GM18907 (cell line): ENCODE measurements at regions not wholly inside any gene's neighbourhood (a gene's known extent, or its start where the extent isn't known, plus 50 kb on each side); places are given as distances from the start of the nearest gene placed in this dataset.

Experiments
- ATAC-seq: cut with Tn5 transposase; IDR thresholded peaks from one replicate; pipeline ENCODE4 v1.9.1; 2021; ENCODE audit warnings: mild to moderate bottlenecking, moderate library complexity; ENCODE audit not compliant: unreplicated experiment

GRCh38 chr5:68406767-68407241, 191.2 kb downstream of the PIK3R1 start:
- peak; percentile 90 for ATAC-seq

DNA sequence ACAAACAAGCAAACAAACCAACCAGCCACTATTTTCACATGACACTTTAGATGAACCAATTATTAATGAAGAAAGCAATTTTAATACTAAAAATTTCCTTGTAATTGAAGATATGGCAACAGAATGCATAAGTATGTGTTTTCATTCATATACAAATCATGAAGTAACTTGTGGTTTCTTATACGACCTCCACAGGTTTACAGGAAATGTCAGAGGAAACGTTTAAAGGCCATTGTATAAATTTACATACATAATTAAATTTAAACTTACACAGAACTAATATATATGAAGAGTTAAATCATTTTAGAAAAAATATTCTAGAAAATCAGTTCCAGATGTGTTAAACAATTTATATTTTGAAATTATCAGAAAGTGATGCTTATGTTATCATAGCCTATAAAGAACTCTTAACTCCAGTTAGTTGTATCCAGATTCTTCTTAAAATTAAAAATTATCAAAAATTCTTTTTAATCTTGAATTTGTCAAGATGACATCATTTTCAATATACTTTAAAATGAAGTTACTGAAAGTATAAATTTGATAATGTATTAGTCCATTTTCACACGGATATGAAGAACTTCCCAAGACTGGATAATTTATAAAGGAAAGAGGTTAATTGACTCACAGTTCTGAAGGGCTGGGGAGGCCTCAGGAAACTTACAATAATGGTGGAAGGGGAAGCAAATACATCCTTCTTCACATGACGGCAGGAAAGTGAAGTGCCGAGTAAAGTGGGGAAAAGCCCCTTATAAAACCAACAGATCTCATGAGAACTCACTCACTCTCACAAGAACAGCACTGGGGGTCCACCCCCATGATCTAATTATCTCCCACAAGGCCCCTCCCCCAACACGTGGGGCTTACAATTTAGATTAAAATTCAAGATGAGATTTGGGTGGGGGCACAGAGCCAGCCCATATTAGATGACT, 192.0 kb downstream of the PIK3R1 start:
- no peak for ATAC-seq

DNA sequence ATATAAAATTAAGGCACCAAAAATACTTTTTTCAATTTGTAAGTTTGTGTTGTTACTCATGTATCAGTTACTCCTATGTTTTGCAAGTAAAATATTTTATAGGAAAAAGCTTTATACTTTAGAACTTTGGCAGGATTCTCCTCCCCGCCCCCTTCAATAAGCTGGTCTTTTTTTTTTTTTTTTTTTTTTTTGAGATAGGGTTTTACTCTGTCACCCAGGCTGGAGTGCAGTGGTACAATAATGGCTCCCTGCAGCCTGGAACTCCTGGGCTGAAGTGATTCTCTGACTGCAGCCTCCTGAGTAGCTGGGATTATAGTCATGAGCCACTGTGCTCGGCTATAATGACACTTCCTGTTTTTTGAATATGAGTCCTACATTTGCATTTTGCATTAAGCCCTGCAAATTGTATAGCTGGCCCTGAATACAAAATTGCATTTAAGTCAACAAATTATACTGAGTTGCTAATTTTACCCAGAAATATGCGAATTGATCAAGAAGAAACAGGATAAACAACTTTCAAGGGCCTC, 192.9 kb downstream of the PIK3R1 start:
- ATAC-seq = no peak

GRCh38 chr5:68409259-68409658, 193.7 kb downstream of the PIK3R1 start:
- no peak for ATAC-seq

DNA sequence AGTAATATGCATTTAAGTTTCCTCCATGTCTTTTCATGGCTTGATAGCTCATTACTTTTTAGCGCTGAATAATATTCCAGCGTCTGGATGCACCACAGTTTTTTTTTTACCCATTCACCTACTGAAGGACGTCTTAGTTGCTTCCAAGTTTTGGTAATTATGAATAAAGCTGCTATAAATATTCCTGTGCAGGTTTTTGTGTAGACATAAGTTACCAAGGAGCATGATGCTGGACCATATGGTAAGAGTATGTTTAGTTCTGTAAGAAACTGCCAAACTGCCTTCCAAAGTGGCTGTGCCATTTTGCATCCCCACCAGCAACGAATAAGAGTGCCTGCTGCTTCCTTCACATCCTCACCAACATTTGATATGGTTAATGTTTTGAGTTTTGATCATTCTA, 195.6 kb downstream of the PIK3R1 start:
- ATAC-seq = no peak

GRCh38 chr5:68415177-68416085, 199.9 kb downstream of the PIK3R1 start:
- no peak for ATAC-seq

- no peak for ATAC-seq
Measured at GRCh38 chr5:68416714-68417113, 201.2 kb downstream of the PIK3R1 start.

- no peak for ATAC-seq
Measured at GRCh38 chr5:68418201-68418600, 202.6 kb downstream of the PIK3R1 start.

- ATAC-seq = no peak
Measured at GRCh38 chr5:68418680-68419079, 203.1 kb downstream of the PIK3R1 start.

- no peak for ATAC-seq
Measured at GRCh38 chr5:68419081-68419636, 203.6 kb downstream of the PIK3R1 start.

GRCh38 chr5:68419637-68420452, 204.3 kb downstream of the PIK3R1 start:
- ATAC-seq = no peak

DNA sequence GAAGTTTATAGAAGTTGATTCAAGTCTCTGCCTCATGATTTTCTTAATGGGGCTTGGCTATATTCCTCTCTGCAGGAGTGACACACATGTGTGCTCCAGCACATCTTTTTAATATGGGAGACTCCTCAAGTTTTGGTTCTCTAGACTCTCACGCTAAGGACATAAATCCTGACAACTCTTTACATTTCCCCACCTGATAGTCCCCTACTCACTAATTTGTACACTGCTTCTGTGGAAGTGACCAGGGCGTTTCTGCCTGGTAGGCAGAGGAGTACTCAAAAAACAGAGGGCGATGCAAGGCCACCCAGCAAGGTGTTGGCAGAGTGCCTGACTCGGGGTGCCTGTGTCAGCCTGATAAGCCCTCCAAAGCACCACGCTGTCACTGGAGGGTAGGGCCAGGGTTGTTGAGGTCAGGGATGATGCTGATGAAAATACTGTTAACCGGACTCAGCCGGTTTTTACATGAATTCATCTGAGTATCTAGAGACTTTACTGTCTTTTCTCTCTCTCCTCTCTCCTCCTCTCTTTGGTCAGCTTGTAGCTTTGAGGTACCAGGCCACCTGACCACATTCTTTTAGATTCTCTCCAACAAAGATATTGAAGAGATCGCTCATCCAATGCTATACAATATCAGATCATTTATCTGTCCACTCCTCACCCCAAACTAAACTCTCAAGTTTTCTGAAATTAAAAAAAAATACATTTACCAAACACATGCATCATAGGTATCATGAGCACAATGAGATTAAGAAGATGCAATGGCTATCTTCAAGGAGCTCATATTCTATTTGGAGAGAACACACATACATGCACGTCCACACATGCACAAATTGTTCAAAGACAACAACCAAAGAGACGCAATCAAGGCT, 205.2 kb downstream of the PIK3R1 start:
- ATAC-seq = no peak

DNA sequence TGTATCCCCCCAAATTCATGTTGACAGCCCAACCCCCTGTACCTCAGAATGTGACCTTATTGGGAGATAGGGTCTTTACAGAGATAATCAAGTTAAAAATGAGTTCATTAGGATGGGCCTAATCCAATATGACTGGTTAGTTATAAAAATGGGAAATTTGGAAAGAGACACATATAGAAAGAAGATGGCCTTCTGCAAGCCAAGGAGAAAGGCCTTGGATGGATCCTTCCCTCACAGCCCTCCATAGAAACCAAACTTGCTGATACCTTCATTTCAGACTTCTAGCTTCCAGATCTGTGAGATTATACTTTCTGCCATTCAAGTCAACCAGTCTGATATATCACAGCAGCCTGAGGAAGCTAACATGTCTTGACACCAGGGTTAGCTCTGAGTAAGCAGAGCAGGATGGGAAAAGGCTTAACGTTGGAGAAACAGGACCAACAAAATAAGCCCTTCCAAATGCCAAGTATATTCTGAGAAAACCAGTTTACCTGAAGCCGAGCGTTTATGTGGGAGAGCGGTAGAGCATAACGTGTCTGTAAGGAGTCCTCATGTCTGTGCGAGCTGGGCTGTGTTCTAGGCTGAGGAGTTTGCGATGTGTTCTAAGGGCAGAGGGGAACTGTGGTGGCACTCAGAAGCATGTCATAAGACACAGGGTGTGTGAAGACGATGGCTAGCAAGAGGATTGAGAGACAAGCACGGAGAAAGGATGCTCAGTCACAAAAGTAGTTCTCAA, 206.1 kb downstream of the PIK3R1 start:
- ATAC-seq = no peak

- ATAC-seq = peak; percentile 51
Measured at GRCh38 chr5:68423154-68423811, 207.7 kb downstream of the PIK3R1 start.

- peak; percentile 86 for ATAC-seq
Measured at GRCh38 chr5:68424799-68425537, 209.4 kb downstream of the PIK3R1 start.

- no peak for ATAC-seq
Measured at GRCh38 chr5:68426586-68426985, 211.0 kb downstream of the PIK3R1 start.

- ATAC-seq = no peak
Measured at GRCh38 chr5:68428231-68428811, 212.8 kb downstream of the PIK3R1 start.
